HG02610 (cell line): ENCODE measurements at regions not wholly inside any gene's neighbourhood (a gene's known extent, or its start where the extent isn't known, plus 50 kb on each side); places are given as distances from the start of the nearest gene placed in this dataset.

Experiments
- ATAC-seq: cut with Tn5 transposase; IDR thresholded peaks from one replicate; pipeline ENCODE4 v1.9.1; 2021; ENCODE audit warnings: mild to moderate bottlenecking, moderate library complexity; ENCODE audit not compliant: unreplicated experiment

GRCh38 chr20:50455656-50456451 is 54.3 kb upstream of the PTPN1 start:
- no peak for ATAC-seq

GRCh38 chr20:50456452-50457324 is 53.5 kb upstream of the PTPN1 start:
- ATAC-seq, result no peak

GRCh38 chr20:50459124-50459918 is 50.9 kb upstream of the PTPN1 start:
- ATAC-seq, result no peak

GRCh38 chr20:50460115-50460607 is 50.0 kb upstream of the PTPN1 start:
- ATAC-seq, result no peak
